GM19043 (cell line): ENCODE measurements at regions not wholly inside any gene's neighbourhood (a gene's known extent, or its start where the extent isn't known, plus 50 kb on each side); places are given as distances from the start of the nearest gene placed in this dataset.

Experiments used
- ATAC-seq: cut with Tn5 transposase; IDR thresholded peaks from one replicate; pipeline ENCODE4 v1.9.1; 2021; ENCODE audit warnings: low read depth; ENCODE audit not compliant: unreplicated experiment

DNA sequence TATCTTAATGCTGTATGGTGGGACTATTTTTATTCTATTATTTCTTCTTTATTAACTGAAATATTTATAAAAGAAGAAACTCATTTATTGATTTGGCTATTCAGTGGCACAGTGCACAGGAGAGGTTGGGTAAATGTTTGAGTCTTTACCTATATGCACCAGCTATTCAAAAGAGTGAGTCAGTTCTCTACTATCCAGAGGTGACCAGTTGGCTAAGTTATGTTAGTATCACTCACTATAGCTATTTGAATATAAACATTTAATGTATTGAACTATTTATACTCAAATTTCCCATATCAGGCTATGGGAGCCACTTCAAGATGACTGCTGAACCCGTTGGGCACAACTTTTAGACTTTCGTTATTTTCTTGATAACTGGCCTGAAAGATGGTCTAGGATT, 106.1 kb upstream of the VEGFC start:
- no peak for ATAC-seq

DNA sequence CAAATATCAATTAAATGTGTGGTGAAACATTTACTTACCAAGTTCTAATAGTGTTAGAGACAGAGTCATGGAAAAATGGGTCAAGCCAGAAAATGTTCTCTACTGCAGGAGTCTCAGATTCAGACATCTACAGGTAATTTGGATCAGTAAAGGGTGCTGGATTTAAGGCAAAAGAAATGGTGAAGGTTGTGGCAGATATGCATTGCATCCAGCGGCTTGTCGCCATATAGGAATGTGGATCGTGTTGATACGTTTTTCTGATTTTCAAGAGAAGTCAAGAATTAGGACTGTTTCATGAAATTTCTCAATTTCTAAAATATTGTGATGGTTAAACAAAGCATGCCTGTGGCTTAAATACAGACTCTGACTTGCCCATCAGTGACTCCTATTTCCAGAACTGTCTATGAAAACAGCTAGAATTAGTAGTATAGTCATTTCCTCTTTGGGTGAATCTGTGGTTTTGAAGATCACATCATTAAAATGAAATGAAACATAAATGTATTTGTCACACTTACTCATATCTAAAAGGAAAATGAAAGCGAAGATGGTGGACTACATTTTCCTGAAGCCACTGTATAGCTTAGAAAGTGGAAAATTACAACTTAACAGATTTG, 110.1 kb upstream of the VEGFC start:
- peak; percentile 94 for ATAC-seq

DNA sequence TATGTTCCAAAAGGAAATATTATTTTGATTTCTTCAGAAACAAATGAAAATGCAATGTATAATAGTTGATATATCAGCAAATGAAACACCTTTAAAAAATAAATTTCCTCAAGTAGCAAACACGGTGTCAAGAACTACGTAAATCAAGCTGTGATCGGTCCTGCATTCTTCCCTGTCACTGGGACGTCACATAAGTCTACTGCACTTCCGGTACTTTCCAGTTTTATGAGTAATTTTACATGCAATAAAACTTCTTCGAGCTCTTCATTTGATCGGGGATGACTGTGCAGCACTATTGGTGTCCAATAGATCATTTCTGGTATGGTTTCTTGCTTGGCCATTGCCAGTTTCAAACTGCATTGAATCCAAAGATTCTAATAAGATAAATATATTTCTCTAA, 114.0 kb upstream of the VEGFC start:
- no peak for ATAC-seq

DNA sequence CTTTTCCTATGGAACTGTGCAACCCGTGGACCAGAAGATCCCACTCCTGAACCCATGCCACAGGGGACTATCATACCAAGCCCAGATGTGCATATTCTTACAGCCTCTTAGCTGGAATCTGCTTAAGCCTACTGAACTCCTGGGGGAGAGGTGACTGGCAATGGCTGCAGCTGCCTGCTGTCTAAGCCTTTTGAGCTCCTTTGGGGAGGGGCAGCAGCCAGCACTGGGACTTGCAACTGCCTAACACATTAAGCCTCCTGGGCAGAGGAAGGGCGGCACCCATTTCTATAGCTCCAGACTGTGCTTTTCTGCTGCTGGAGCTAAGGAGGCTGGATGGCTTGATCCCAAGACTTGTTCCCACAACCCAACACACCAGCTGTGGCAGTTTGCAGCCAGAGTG, 117.9 kb upstream of the VEGFC start:
- no peak for ATAC-seq

DNA sequence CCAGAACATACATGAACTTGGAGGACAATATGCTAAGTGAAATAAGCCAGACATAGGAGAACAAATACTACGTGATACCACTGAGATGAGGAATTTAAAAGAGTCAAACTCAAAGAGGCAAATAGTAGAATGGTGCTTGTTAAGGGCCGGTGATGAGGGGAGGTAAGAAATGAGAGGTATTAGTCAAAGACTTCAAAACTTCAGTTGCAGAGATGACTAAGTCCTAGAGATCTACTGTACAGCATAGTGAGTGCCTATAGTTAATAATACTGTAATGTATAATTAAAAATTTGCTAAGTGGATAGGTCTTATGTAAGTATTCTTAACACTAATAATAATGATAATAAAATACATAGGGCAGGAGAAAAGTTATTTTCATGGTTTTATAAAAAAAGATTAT, 126.9 kb upstream of the VEGFC start:
- ATAC-seq, result no peak

DNA sequence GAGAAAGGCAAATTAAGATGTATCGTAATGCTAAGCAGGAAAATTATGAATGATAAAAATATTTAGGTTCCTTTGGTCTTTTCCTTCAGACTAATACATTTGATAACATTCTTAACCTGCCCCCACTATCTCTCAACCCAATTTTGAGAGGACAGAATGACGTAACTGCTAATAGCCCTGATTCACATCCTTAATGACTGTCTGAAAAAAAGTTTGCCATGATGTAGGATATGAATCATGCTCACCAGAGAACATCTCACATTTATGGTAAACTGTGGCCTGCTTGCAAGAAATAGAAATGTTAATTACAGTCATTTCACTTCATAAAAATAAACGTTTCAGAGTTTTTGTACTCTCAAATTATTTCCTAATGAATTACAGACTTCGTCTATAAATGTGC, 128.0 kb upstream of the VEGFC start:
- ATAC-seq, result no peak

DNA sequence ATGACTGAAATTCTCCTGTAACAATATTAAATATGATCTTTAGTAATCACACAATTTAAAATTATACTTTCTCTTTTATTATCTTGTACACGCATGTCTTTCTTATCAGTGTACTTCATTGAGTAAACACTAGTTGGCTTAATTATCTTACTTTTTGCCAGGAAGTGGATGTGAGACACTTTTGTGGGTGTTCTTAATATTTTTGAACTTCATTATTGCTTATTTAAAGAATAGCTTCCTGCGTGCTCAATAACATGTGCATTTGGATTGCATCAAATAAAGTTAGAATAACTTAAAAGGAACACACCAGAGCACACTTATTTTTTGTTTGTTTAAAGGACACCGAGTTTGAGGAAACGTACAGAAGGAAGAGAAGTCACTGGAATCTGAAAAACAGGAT, 128.5 kb upstream of the VEGFC start:
- no peak for ATAC-seq

DNA sequence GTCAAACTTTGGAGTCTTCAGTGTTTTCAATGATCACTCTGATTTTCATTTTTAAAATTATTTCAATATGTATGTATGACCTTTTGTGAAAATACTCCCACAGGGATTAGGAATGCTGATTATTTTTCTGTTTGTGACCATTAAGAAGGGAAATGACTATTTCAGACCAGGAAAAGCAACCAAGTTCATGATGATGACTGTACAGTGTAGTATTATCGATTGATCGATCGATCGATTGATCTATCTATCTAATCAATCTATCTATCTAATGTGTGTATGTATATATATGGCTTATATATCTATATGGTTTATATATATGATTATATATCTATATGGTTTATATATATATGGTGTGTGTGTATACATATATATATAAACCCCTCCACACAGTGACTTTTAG, 131.5 kb upstream of the VEGFC start:
- no peak for ATAC-seq

DNA sequence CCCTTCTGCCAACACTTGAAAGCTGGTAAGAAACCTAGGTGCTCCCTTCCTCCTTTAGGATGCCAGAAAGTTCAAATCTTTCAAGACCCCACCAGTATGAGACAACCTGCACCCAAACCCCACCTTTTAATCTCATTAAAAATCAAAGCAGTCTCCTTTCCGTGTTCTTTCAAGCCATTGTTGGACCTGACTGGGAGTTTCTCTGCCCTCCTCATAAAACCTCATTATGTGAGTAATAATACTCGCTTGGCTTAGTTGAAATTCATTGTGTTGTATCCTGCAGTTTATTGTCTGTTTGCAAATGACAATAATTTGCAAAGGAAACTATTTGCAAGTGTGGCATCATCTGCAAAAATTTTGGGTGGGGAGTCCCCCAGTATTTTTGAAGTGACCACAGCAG, 133.2 kb upstream of the VEGFC start:
- no peak for ATAC-seq

DNA sequence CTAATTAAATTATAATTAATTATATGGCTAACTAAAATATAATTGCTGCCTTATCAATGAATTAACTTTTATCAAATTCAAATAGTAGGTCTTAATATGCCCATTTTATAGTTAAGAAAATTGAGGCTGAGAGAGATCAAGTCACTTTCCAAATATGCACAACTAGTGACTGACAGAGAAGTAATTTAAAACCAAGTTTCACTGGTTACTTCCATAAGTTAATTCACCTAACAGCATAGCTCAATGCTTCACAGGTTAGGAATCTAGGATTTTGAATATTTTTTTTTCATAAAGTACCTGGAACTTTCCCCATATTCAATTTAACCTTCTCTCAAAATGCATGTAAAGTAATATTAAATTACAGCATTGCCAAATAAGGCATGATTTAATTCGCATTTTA, 134.4 kb upstream of the VEGFC start:
- no peak for ATAC-seq

DNA sequence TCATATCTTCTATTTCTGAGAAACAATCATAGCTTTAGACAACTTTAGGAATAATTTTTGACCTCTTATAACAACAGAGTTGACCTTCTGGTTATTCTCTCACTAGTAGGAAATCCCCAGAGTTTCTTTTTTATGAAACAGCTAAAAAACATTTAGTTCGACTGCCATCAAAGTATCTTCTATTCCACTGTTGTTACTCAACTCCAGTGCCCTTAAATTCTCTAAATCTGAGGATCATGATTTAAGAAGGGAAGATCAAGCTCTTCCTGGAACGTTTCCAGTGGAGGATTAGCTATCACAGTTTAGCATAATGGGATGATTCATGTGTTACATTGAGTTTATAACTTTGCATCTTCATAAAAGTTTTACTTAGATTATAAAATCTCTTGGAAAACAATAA, 134.9 kb upstream of the VEGFC start:
- ATAC-seq, result no peak

DNA sequence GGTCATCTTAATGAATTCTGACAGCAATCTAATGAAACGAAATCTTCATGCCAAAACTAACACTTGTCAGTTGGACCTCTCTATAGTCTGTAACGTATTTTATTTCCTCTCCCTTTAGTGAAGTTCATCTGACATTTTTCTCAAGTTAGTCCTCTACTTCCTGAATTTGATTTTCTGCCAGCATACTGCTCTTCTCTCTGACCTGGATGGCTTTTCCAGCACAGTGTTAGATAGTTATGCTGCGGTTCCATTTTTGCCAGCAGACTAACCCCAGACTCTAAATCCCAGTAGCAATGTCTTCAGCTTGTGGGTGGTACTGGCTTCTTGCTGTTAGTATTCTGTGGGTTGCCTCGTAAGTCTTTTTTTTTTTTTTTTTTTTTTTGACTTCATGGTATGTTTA, 146.7 kb upstream of the VEGFC start:
- ATAC-seq, result no peak

DNA sequence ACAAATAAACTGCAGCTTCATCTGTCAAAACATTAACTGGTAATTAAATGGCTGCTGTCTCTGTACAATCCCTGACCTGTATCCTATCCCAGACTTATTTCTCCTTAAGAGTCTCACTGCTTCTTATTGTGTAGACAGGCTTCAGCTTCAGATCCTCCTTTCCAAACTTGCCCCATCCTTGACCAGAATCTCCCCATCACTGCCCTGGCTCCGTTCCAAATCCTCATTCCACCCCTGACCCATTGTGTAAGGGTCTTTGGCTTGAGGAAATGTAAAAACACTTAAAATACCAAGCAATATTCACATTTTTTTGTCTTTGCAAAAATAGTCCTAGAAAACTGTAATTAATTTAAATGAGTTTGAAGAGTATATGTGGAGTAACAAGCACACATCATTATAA, 152.6 kb upstream of the VEGFC start:
- ATAC-seq, result no peak

DNA sequence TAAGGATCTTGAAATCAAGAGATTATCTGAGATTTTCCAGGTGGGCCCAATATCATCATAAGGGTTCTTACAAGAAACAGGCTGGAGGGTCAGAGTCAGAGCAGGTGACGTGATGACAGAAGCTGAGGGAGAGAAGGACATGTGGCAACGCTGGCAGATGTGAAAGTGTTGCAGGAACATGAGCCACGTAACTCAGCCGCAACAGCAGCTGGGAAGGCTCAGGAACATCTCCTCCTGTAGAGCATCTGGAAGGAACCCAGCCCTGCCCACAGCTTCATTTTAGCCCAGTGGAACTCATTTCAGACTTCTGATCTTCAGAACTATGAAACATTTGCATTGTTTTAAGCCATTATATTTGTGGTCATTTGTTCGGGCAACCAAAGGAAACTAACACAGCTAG, 156.3 kb upstream of the VEGFC start:
- no peak for ATAC-seq

DNA sequence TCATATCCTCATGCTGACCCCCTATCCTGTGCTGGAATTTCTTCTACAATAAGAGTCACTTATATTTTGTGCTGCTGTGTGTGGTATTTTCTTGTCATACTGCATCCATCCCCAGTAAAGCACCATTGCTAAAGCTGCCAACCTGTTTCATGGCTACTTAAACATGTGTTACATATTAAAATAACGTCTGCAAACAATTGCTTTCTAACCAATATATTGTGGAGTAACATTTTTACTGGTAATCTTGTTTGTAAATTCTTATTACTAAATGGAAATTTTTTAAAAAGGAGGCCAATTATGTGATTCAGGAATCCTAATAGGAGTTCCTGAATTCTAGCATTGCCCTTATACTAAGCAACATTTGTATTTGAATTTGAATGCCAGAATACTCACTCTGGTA, 160.3 kb upstream of the VEGFC start:
- no peak for ATAC-seq

DNA sequence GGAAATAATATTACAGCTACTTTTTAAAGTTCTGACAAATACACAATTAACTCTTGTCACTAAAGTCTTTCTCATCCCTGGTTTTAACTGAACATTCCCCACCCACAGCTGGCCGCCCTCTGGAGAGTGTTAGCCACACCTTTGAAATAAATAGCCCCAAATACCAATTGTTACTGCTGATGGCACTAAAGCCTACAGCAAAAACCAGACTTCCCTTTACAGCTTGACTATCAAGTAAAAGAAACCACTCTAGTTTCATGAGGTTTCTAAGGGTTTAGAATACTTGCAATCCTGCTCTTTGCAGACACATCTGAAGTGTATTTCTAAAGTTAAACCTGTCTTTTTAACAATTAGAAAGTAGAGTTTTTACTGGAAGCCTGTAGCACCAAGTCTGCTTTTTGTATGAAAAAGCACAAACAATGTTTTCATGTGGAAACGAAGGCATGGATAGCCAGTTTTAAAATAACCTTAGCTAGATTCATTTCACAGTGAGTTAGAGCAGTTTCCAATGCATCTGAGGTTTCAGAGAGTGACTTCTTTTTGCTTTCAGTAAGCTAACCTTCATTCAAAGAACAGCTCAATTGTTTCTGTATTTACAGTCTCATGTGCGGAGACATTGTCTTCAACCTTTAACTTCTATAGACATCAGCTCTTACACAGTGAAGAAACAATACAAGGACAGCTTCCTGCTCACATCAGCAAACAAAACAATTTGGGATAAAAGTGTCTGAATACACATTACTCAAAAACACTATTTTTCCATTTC, 164.8 kb upstream of the VEGFC start:
- no peak for ATAC-seq

DNA sequence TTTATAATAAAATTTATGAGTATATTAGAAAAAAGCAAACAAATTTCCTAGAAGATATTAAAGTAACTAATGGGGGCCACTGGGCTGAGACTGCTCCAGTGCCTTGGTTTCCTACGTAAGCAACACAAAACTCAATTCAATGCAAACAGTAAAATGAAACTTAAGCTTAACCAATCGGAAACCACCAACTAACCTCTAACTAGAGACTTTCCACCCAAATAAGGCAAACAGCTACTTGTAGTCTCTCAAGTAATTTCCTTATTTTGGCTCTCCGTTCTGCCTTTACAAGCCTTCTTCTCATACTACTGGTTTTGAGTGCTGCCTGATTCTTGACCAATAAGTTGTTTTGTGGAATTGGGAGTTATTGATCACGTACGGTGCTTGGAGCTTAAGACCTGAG, 167.3 kb upstream of the VEGFC start:
- no peak for ATAC-seq

DNA sequence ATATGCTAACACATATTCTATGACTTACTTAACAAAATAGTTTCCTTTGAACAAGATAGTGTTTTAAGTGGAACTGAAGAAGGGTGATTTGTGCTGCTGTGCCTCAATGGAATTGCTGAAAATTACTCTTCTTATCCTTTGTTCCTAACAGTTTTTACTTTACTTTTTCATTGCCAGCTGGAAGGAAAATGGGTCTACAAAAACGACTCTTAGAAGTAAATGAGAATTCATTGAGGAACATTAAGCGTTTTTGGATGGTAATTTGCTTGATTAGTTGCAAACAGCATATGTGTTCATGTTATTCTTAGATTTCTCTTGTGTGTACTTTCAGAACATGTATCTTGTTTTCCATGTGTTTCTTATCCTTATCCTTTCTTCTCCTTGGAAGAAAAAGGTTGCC, 170.4 kb upstream of the VEGFC start:
- ATAC-seq, result no peak

DNA sequence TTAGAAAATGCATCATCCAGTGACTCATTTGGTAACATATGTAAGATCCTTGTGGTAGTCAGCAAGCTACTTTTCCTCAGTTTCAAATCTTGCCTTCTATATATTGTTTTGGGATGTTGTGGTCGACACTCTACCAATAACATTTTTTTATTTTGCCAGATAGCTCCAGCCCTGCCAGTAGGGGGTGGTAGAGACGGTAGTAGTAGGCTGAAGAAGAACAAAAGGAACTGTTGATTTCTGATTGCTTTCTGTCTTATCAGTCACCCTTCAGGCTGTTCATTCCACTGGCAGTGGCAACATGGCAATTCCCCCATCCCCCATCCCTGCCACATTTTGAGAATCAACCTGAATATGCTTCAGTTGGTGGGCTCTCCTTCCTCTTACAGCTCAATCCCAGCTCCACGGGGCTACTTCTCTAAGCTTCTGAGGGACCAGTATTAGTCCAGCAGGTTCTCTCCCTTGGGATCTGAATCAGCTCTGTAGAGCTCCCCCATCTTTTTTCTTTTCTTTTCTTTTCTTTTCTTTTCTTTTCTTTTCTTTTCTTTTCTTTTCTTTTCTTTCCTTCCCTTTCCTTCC, 171.5 kb upstream of the VEGFC start:
- ATAC-seq, result no peak

DNA sequence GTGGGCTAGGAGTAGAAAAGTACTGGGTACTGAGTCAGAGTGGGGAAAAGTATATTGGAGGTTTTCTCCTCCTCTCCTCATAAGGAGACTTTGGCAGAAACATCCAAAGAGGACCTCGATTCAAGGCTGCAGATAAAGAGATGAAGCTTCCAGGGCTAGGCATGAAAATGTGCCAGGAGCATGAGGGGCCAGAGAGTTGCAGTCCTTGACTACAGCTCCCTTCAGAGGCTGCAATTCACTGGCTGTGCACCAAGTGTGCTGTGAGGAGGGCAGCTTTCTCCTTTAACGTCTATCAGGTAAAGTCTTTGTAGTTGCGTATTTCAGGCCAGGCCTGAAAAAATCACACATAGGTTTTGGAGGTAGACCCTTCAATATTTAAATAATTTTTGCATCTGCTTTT, 174.9 kb upstream of the VEGFC start:
- ATAC-seq, result no peak

DNA sequence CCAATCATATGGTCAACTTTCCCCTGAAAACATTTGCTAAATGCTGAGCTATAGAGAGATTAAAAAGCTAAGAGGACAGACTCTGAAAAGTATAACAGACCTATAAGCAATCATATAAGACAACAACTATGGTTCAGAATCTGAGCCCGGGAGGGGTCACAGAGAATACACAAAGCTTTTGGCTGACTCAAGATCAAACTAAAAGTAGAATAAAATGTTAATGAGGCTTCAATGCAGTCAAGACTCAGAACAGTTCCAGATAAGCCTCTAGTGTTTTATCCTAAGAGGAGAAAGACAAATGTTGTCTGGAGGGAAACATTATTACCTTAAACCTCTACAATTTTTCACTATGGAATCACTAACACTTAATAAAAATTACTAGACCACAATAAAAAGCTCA, 175.4 kb upstream of the VEGFC start:
- no peak for ATAC-seq

DNA sequence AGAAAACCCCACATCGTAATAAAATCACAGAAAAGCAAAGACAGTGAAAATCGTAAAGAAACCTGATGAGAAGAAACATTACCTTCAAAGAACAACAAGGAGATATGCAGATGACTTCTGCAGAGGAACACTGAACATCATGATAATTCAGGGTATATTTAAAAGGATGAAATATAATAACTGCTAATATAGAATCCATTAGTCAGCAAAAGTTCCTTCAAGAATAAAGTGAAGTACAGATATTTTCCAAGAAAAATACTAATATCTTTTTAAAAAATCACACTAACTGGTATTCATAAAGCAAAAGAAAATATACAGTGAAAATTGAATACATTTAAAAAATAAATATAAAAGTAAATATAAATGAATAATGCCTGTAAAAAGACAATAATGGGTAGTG, 176.3 kb upstream of the VEGFC start:
- no peak for ATAC-seq
